H1 (cell line): ENCODE measurements at regions not wholly inside any gene's neighbourhood (a gene's known extent, or its start where the extent isn't known, plus 50 kb on each side); places are given as distances from the start of the nearest gene placed in this dataset. TPM values are rescaled to one million over a fixed set of nuclear protein-coding genes. Genes with fewer than 3 reads are reported as not detected.

Source experiments
- small RNA-seq: library from polyadenylated mRNA; stranded (forward); fragments of <200 nt; extraction: miRNeasy Mini kit (QIAGEN cat#:217004); gene quantifications from one replicate; pipeline ENCODE3, GENCODE V24; 2013; ENCODE audit not compliant: insufficient read depth

Small RNA genes in the stretch of these regions (small RNA-seq; reads per million reads assigned to genes)
- not detected for gene AP003181.1
- gene RF00017 = not detected
